ENCODE measurements at regions not wholly inside any gene's neighbourhood (a gene's known extent, or its start where the extent isn't known, plus 50 kb on each side); places are given as distances from the start of the nearest gene placed in this dataset.

DNA sequence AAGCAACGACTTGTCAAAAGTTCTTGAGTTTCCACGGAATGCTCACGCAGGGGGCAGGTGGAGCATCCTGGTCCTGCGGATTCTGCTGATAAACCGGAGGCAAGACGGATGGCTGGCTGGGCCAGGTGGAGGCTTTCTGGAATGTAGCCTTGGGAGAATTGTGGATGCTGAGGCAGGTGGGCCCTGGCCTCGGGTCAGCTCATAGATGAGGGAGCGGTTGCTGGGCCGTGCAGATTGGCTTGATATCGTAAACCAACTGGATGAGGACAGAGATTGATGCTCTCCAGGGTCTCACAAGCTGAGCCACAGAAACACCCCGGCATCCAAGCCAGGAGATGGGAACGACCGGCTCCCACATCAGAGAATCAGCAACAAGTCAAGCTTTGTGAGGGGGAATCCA is 50.0 kb upstream of the TFRC start:
- no peak for TF ChIP-seq KLF10 (tag by site-specific recombination; IDR thresholded peaks at IDR 0.05)
- TF ChIP-seq ZBTB8A (tag by site-specific recombination; IDR thresholded peaks at IDR 0.05), result no peak
- TF ChIP-seq ZNF138 (tag by site-specific recombination; IDR thresholded peaks at IDR 0.05; ENCODE audit: borderline replicate concordance), result no peak
- TF ChIP-seq SALL2 (tag by site-specific recombination; IDR thresholded peaks at IDR 0.05; ENCODE audit: borderline replicate concordance), result no peak
- TF ChIP-seq CTCF (tag by site-specific recombination; IDR thresholded peaks at IDR 0.05), result no peak
- TF ChIP-seq ZNF10 (tag by site-specific recombination; IDR thresholded peaks at IDR 0.05), result no peak
- no peak for TF ChIP-seq ZNF555 (tag by site-specific recombination; conservative IDR thresholded peaks at IDR 0.05)
- TF ChIP-seq GLIS2 (tag by site-specific recombination; IDR thresholded peaks at IDR 0.05), result no peak
- TF ChIP-seq ZNF335 (tag by site-specific recombination; conservative IDR thresholded peaks at IDR 0.05), result no peak
- no peak for TF ChIP-seq ZNF660 (tag by site-specific recombination; IDR thresholded peaks at IDR 0.05)
- TF ChIP-seq OVOL3 (tag by site-specific recombination; IDR thresholded peaks at IDR 0.05), result no peak
- no peak for TF ChIP-seq ZNF76 (tag by site-specific recombination; IDR thresholded peaks at IDR 0.05; ENCODE audit: borderline replicate concordance, low read depth)
- TF ChIP-seq SETDB1 (IDR thresholded peaks at IDR 0.05; ENCODE audit: insufficient read length, low read length), result no peak
- no peak for TF ChIP-seq REPIN1 (tag by site-specific recombination; IDR thresholded peaks at IDR 0.05; ENCODE audit: low read depth)
- no peak for TF ChIP-seq ZNF658 (tag by site-specific recombination; IDR thresholded peaks at IDR 0.05)
- no peak for TF ChIP-seq ZFHX2 (tag by site-specific recombination; conservative IDR thresholded peaks at IDR 0.05)
- no peak for TF ChIP-seq KLF1 (tag by site-specific recombination; IDR thresholded peaks at IDR 0.05)
- TF ChIP-seq REST (tag by site-specific recombination; IDR thresholded peaks at IDR 0.05), result no peak
- no peak for TF ChIP-seq ZNF146 (tag by site-specific recombination; IDR thresholded peaks at IDR 0.05)
- ChIA-PET CTCF (no interaction called here), POLR2A (no interaction called here)
- H3K4me3 ChIP-seq (ENCODE audit: low read depth, low read length), result no peak overlapping the region
- no peak overlapping the region for H3K27ac ChIP-seq (ENCODE audit: extremely low read depth, low read depth, low read length)
- no peaks in the 10 kb centered on the region for H3K4me1 ChIP-seq (ENCODE audit: control insufficient read depth, insufficient read depth, low read length)
- no peaks in the 10 kb centered on the region for H3K9me3 ChIP-seq (ENCODE audit: control insufficient read depth, insufficient read depth, low read depth, low read length)
- H3K36me3 ChIP-seq (ENCODE audit: control insufficient read depth in 2 of 2, insufficient read depth in 1 of 2, low read length in 2 of 2), result no peaks in the 10 kb centered on the region

Measured in HEK293 (cell line).